ENCODE measurements at regions not wholly inside any gene's neighbourhood (a gene's known extent, or its start where the extent isn't known, plus 50 kb on each side); places are given as distances from the start of the nearest gene placed in this dataset.
"Not testable (repeated sequence)": the region's sequence is repeated elsewhere in the genome, so short reads cannot be mapped to it uniquely, and the experiment has no call there.

GRCh38 chr13:104979281-104980030 lies 1556.0 kb downstream of the EFNB2 start:
- no peak for DNase-seq

- no peak for DNase-seq
Measured at GRCh38 chr13:104976986-104977385, 1558.5 kb downstream of the EFNB2 start.

GRCh38 chr13:104975272-104975671 lies 1560.2 kb downstream of the EFNB2 start:
- no peak for DNase-seq

- no peak for DNase-seq
Measured at GRCh38 chr13:104968876-104969275, 1566.6 kb downstream of the EFNB2 start.

GRCh38 chr13:104967836-104968630 lies 1567.4 kb downstream of the EFNB2 start:
- peak; percentile 88 for DNase-seq

- DNase-seq, result no peak
Measured at GRCh38 chr13:104967376-104967775, 1568.1 kb downstream of the EFNB2 start.

- peak; percentile 61 for DNase-seq
Measured at GRCh38 chr13:104962411-104962810, 1573.1 kb downstream of the EFNB2 start.

GRCh38 chr13:104961246-104961645 lies 1574.2 kb downstream of the EFNB2 start:
- no peak for DNase-seq

GRCh38 chr13:104954210-104954609 lies 1581.3 kb downstream of the EFNB2 start:
- no peak for DNase-seq

- DNase-seq, result no peak
Measured at GRCh38 chr13:104953588-104953987, 1581.9 kb downstream of the EFNB2 start.

- no peak for DNase-seq
Measured at GRCh38 chr13:104949840-104950740, 1585.4 kb downstream of the EFNB2 start.

- no peak for DNase-seq
Measured at GRCh38 chr13:104944176-104944575, 1591.3 kb downstream of the EFNB2 start.

- no peak for DNase-seq
Measured at GRCh38 chr13:104943331-104943730, 1592.1 kb downstream of the EFNB2 start.

- DNase-seq, result no peak
Measured at GRCh38 chr13:104937881-104938280, 1597.6 kb downstream of the EFNB2 start.

GRCh38 chr13:104936304-104936703 lies 1599.2 kb downstream of the EFNB2 start:
- no peak for DNase-seq

- DNase-seq, result not testable (repeated sequence)
Measured at GRCh38 chr13:104920513-104920912, 1614.9 kb downstream of the EFNB2 start.

GRCh38 chr13:104920091-104920490 lies 1615.4 kb downstream of the EFNB2 start:
- DNase-seq, result no peak

GRCh38 chr13:104900191-104900817 lies 1635.2 kb downstream of the EFNB2 start:
- no peak for DNase-seq

GRCh38 chr13:104898484-104898883 lies 1637.0 kb downstream of the EFNB2 start:
- DNase-seq, result no peak

- peak; percentile 10 for DNase-seq
Measured at GRCh38 chr13:104895521-104895920, 1639.9 kb downstream of the EFNB2 start.

- DNase-seq, result no peak
Measured at GRCh38 chr13:104875038-104875754, 1660.3 kb downstream of the EFNB2 start.

GRCh38 chr13:104872153-104872552 lies 1663.3 kb downstream of the EFNB2 start:
- no peak for DNase-seq
